ENCODE measurements at regions not wholly inside any gene's neighbourhood (a gene's known extent, or its start where the extent isn't known, plus 50 kb on each side); places are given as distances from the start of the nearest gene placed in this dataset.

GRCh38 chr7:85483177-85483576 lies 296.3 kb upstream of the SEMA3D start:
- Histone ChIP-seq H3K4me3 (replicated peaks in 1 of 3; ENCODE audit: low read depth in 2 of 3, low read length in 3 of 3) (no peak overlapping the region), H3K4me2 (replicated peaks; ENCODE audit: extremely low read depth, low read length, poor library complexity, severe bottlenecking) (no peak overlapping the region), H3K9me3 (replicated peaks in 1 of 2; ENCODE audit: control insufficient read depth in 1 of 2, insufficient read depth in 1 of 2, low read length in 2 of 2) (no peaks in the 10 kb centered on the region), H2AFZ (ENCODE audit: insufficient read depth, low read depth, low read length, poor library complexity, severe bottlenecking) (no peak overlapping the region), H3K9ac (ENCODE audit: insufficient read depth, low read length, poor library complexity, severe bottlenecking) (no peak overlapping the region), H3K27me3 (ENCODE audit: control insufficient read depth in 2 of 2, insufficient read depth in 2 of 2, low read length in 2 of 2) (no peaks in the 10 kb centered on the region), H3K27ac (ENCODE audit: low read depth in 1 of 2, low read length in 2 of 2) (no peak overlapping the region), H3K4me1 (ENCODE audit: control insufficient read depth in 1 of 2, insufficient read depth in 2 of 2, low read length in 2 of 2) (no peaks in the 10 kb centered on the region), H3K36me3 (replicated peaks in 1 of 2; ENCODE audit: control insufficient read depth in 1 of 2, insufficient read depth in 2 of 2, low read length in 2 of 2) (no peaks in the 10 kb centered on the region), H4K20me1 (ENCODE audit: insufficient read depth, low read length) (no peaks in the 10 kb centered on the region), H3K79me2 (ENCODE audit: insufficient read depth, low read length) (no peaks in the 10 kb centered on the region)
- Mint-ChIP-seq H3K4me3 (no peak overlapping the region), H3K27ac (no peak overlapping the region), H3K9me3 (peaks cover 0 to 3% (median 0%) of the 10 kb centered on the region in 7 donors), H3K36me3 (no peaks in the 10 kb centered on the region), H3K4me1 (no peaks in the 10 kb centered on the region), H3K27me3 (ENCODE audit: low read depth in 3 of 3) (no peaks in the 10 kb centered on the region)
- no peak for DNase-seq
- intact Hi-C loops (cut with micrococcal nuclease) = no loop called here
- WGBS (ENCODE audit: insufficient coverage) = no CpG with 5 or more reads among the region's 1 CpG
- TF ChIP-seq CTCF (IDR thresholded peaks at IDR 0.05) = no peak

GRCh38 chr7:85480666-85481065 lies 293.8 kb upstream of the SEMA3D start:
- no peak for TF ChIP-seq CTCF (IDR thresholded peaks at IDR 0.05)
- Mint-ChIP-seq H3K9me3 (no peaks in the 10 kb centered on the region), H3K4me1 (no peaks in the 10 kb centered on the region), H3K36me3 (no peaks in the 10 kb centered on the region), H3K27me3 (ENCODE audit: low read depth in 3 of 3) (no peaks in the 10 kb centered on the region), H3K27ac (no peak overlapping the region), H3K4me3 (no peak overlapping the region)
- H3K9ac ChIP-seq (ENCODE audit: insufficient read depth, low read length, poor library complexity, severe bottlenecking) = no peak overlapping the region
- H2AFZ ChIP-seq (ENCODE audit: insufficient read depth, low read depth, low read length, poor library complexity, severe bottlenecking) = no peak overlapping the region
- WGBS (ENCODE audit: insufficient coverage) = no CpG with 5 or more reads among the region's 1 CpG
- no peaks in the 10 kb centered on the region for H4K20me1 ChIP-seq (ENCODE audit: insufficient read depth, low read length)
- no peak for DNase-seq
- H3K79me2 ChIP-seq (ENCODE audit: insufficient read depth, low read length) = no peaks in the 10 kb centered on the region
- no peaks in the 10 kb centered on the region for H3K36me3 ChIP-seq (replicated peaks in 1 of 2; ENCODE audit: control insufficient read depth in 1 of 2, insufficient read depth in 2 of 2, low read length in 2 of 2)
- no peak overlapping the region for H3K4me3 ChIP-seq (replicated peaks in 1 of 3; ENCODE audit: low read depth in 2 of 3, low read length in 3 of 3)
- no peaks in the 10 kb centered on the region for H3K9me3 ChIP-seq (replicated peaks in 1 of 2; ENCODE audit: control insufficient read depth in 1 of 2, insufficient read depth in 1 of 2, low read length in 2 of 2)
- no peaks in the 10 kb centered on the region for H3K27me3 ChIP-seq (ENCODE audit: control insufficient read depth in 2 of 2, insufficient read depth in 2 of 2, low read length in 2 of 2)
- no peak overlapping the region for H3K4me2 ChIP-seq (replicated peaks; ENCODE audit: extremely low read depth, low read length, poor library complexity, severe bottlenecking)
- intact Hi-C loops (cut with micrococcal nuclease) = no loop called here
- H3K27ac ChIP-seq (ENCODE audit: low read depth in 1 of 2, low read length in 2 of 2) = no peak overlapping the region
- H3K4me1 ChIP-seq (ENCODE audit: control insufficient read depth in 1 of 2, insufficient read depth in 2 of 2, low read length in 2 of 2) = no peaks in the 10 kb centered on the region
